A673 (cell line): ENCODE measurements at regions not wholly inside any gene's neighbourhood (a gene's known extent, or its start where the extent isn't known, plus 50 kb on each side); places are given as distances from the start of the nearest gene placed in this dataset.

Experiments used
- BruUV-seq: library from RNA; stranded (reverse); fragments of 400-500 nt; replicated peaks from 2 replicates; lab custom pipeline; 2021; lab: Mats Ljungman, UMichigan
- CTCF ChIA-PET: fragments of 300-600 bp; sonication (Branson Sonifier 250); formaldehyde crosslinking; loops from one replicate; lab custom pipeline; 2022; ENCODE audit warnings: antibody characterized with exemption; lab: Charles Lee
- POLR2A ChIA-PET: fragments of 300-600 bp; sonication (Branson Sonifier 250); formaldehyde crosslinking; loops from one replicate; lab custom pipeline; 2022; ENCODE audit warnings: antibody characterized with exemption; ENCODE audit not compliant: low non-redundant PET; lab: Charles Lee
- DNase-seq: peaks from one replicate; pipeline ENCODE4 v3.0.0-alpha.2; 2015; ENCODE audit warnings: low spot score
- H3K27ac ChIP-seq: fragments of 200-600 bp; sonication (generic); 2 replicates; pipeline ENCODE4 v1.5.1; 2016; ENCODE audit warnings: mixed run types, low read depth, mild to moderate bottlenecking, mixed read lengths, antibody characterized with exemption, low read length; ENCODE audit not compliant: poor library complexity, severe bottlenecking
- H3K27me3 ChIP-seq: fragments of 200-600 bp; sonication (generic); replicated peaks from 2 replicates; pipeline ENCODE4 v1.6.1; 2017; ENCODE audit warnings: mixed run types, low read depth, mild to moderate bottlenecking, mixed read lengths, antibody characterized with exemption, low read length; ENCODE audit not compliant: insufficient read depth, poor library complexity
- H3K36me3 ChIP-seq: fragments of 200-600 bp; sonication (generic); 2 replicates; pipeline ENCODE4 v1.6.1; 2016; ENCODE audit warnings: mixed run types, mild to moderate bottlenecking, mixed read lengths, antibody characterized with exemption, low read length; ENCODE audit not compliant: insufficient read depth, poor library complexity, severe bottlenecking
- H3K4me1 ChIP-seq: fragments of 200-600 bp; sonication (generic); 2 replicates; pipeline ENCODE4 v1.6.1; 2017; ENCODE audit warnings: mixed run types, mild to moderate bottlenecking, mixed read lengths, antibody characterized with exemption, low read length; ENCODE audit not compliant: insufficient read depth, poor library complexity, severe bottlenecking
- H3K4me3 ChIP-seq: fragments of 200-600 bp; sonication (generic); 2 replicates; pipeline ENCODE4 v1.5.1; 2016; ENCODE audit warnings: low read depth, mixed run types, mild to moderate bottlenecking, mixed read lengths, low read length; ENCODE audit not compliant: poor library complexity, severe bottlenecking
- H3K9me3 ChIP-seq: fragments of 200-600 bp; sonication (generic); 2 replicates; pipeline ENCODE4 v1.6.1; 2016; ENCODE audit warnings: mixed run types, low read depth, mild to moderate bottlenecking, mixed read lengths, antibody characterized with exemption, low read length; ENCODE audit not compliant: poor library complexity, severe bottlenecking
- EZH2 ChIP-seq: fragments of 200-600 bp; sonication (generic); IDR thresholded peaks from 2 replicates; pipeline ENCODE4 v1.6.1; 2017; ENCODE audit warnings: borderline replicate concordance, low read depth, mild to moderate bottlenecking, mixed read lengths, antibody characterized with exemption, low read length; ENCODE audit not compliant: poor library complexity, severe bottlenecking
- intact Hi-C: fragments of 100-400 bp; cut with micrococcal nuclease; formaldehyde crosslinking; loops from one replicate; pipeline ENCODE4 v1.10.0; 2022; ENCODE audit not compliant: unreplicated experiment
- TF ChIP-seq, protein P1 (sequence below): fragments of 300-800, 200-600 bp; sonication (generic); conservative IDR thresholded peaks from 2 replicates; pipeline ENCODE4 v1.5.1; 2017; ENCODE audit warnings: low read depth, mild to moderate bottlenecking, antibody characterized with exemption, low read length, moderate library complexity, mixed read lengths

DNA sequence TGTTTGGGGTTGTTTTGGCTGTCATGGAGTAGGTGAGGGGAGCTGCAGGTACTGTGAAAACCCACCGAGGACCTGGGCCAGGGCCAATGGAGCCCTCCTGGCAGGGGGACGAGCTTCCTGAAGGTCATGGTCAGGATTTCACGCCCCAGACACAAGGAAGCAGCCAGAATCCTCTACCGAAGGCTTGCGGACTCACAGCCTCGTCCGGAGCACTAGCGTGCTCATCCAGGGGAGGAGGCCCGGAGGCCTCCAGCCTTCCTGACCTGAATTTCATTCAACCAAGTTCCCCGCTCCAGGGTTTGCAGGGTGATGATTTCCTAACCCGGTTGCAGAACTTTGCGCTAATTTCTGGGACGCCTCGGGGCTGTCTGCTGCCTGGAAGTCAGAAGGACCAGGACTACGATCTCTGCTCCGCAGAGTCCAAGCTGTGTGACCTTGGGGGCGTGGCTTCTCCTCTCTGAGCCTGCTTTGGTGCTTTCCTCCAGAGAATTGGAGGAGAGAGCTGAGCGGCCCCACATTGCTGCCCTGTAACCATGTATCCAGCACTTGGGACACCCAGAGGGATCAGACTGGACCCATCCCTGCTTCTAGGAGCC, 56.2 kb upstream of the ADRA2C start:
- no peaks in the 10 kb centered on the region for H3K36me3 ChIP-seq
- ChIA-PET POLR2A (no interaction called here), CTCF (no interaction called here)
- no peaks in the 10 kb centered on the region for H3K27me3 ChIP-seq
- BruUV-seq, result no TSS peak
- no peaks in the 10 kb centered on the region for H3K4me1 ChIP-seq
- no peak overlapping the region for H3K4me3 ChIP-seq
- intact Hi-C loops, result no loop called here
- H3K27ac ChIP-seq, result no peak overlapping the region
- no peak for TF ChIP-seq EZH2
- TF ChIP-seq, protein P1, sequence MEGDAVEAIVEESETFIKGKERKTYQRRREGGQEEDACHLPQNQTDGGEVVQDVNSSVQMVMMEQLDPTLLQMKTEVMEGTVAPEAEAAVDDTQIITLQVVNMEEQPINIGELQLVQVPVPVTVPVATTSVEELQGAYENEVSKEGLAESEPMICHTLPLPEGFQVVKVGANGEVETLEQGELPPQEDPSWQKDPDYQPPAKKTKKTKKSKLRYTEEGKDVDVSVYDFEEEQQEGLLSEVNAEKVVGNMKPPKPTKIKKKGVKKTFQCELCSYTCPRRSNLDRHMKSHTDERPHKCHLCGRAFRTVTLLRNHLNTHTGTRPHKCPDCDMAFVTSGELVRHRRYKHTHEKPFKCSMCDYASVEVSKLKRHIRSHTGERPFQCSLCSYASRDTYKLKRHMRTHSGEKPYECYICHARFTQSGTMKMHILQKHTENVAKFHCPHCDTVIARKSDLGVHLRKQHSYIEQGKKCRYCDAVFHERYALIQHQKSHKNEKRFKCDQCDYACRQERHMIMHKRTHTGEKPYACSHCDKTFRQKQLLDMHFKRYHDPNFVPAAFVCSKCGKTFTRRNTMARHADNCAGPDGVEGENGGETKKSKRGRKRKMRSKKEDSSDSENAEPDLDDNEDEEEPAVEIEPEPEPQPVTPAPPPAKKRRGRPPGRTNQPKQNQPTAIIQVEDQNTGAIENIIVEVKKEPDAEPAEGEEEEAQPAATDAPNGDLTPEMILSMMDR, result no peak
- DNase-seq, result no peak
- H3K9me3 ChIP-seq, result no peaks in the 10 kb centered on the region

DNA sequence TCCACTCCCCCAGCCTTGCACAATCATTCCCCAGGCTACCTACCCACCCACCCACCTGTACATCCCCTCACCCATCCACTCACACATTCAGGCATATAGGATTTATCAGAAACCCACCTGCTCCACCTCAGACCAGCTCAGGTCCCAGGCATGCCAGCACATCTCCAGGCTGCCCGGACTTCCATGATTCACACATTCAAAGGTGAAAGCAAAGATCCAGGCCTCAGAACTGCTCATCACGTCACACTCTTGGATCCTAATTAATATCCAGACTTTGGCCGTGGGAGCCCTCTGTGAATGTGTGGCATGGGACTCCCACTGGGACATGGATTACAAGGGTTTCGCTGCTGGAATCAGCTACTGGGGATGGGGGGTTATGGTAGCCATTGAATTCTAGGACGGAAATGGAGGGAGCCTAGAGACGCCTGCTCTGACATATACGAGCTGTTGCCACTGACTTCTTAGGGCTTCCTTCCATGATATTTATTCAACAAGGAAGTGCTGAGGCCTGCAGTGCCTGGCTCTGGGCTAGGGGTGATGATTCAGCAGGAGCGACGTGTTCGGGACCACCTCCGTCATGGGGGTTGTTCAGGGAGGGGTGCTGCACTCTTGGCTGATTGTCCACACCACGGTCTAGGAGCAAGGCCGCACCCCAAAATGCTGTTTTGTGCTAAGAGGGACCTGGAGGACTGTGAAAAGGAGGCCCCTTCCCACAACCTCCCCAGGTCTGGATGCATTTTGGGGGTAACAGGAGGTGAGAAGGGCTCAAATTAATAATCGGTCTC, 56.9 kb upstream of the ADRA2C start:
- TF ChIP-seq, protein P1, result no peak
- no peak for TF ChIP-seq EZH2
- BruUV-seq, result no TSS peak
- CTCF ChIA-PET, result no interaction called here
- intact Hi-C loops, result no loop called here
- H3K4me1 ChIP-seq, result no peaks in the 10 kb centered on the region
- H3K9me3 ChIP-seq, result no peaks in the 10 kb centered on the region
- H3K27me3 ChIP-seq, result peaks cover 6% of the 10 kb centered on the region
- no peak overlapping the region for H3K27ac ChIP-seq
- H3K4me3 ChIP-seq, result no peak overlapping the region
- DNase-seq, result no peak
- H3K36me3 ChIP-seq, result no peaks in the 10 kb centered on the region
- POLR2A ChIA-PET, result no interaction called here

DNA sequence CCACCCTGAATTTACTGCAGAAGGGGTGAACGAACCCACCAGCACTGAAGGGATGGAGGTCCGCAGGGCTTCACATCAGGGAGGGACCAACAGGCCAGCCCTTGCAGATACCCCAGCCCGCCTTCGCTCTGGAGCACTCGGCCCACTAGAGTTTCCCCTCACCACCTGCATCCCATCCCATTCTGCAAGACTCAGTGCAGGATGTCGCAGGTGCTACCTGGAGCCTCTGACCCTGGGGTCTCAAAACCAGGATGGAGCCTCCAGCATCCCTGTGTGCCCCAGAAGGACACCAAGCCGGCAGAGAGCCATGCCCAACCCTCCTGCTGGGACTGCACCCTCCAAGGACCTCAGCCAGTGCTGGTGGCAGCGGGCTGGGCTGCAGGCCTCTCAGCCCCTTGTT, 57.6 kb upstream of the ADRA2C start:
- no TSS peak for BruUV-seq
- TF ChIP-seq EZH2, result no peak
- TF ChIP-seq, protein P1, result no peak
- POLR2A ChIA-PET, result no interaction called here
- Histone ChIP-seq H3K27me3 (peaks cover 13% of the 10 kb centered on the region), H3K27ac (no peak overlapping the region), H3K4me1 (no peaks in the 10 kb centered on the region), H3K4me3 (no peak overlapping the region), H3K9me3 (no peaks in the 10 kb centered on the region), H3K36me3 (no peaks in the 10 kb centered on the region)
- CTCF ChIA-PET, result no interaction called here
- intact Hi-C loops, result no loop called here
- DNase-seq, result no peak
